ENCODE measurements at regions not wholly inside any gene's neighbourhood (a gene's known extent, or its start where the extent isn't known, plus 50 kb on each side); places are given as distances from the start of the nearest gene placed in this dataset.

DNA sequence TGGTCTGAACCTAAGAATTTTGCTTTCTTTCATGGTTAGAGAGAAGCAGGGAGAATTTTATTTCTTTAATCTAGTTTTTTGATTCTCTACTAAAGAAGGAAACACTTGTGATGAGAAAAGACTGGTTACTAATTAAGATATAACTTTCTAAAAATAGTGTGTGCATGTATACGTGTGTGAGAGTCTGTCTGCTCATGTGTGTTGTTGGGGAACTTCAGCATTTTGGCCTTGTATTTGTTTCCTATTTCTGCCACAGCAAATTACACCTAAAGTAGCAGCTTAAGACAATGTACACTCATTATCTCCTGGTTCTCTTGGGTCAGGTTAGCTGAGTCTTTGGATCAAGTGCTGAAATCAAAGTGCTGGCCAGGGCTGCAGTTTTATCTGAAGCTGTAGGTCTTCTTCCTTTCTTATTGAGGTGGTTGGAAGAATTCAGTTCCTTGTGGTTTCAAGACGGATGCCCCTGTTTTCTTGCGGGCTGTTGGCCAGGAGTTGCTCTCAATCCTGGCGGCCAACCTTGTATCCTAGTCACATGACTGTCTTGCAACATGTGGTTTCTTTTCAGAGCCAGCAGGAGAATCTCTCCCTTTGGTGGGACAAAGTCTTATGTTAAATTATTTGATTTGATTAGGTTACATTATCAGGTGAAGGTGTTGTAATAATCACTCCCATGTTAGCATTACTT lies 188.4 kb upstream of the CLNK start:
- Histone ChIP-seq H3K4me3 (ENCODE audit: low read depth, low read length) (no peak overlapping the region), H3K9me3 (ENCODE audit: control insufficient read depth, insufficient read depth, low read depth, low read length) (no peaks in the 10 kb centered on the region), H3K27ac (ENCODE audit: extremely low read depth, low read depth, low read length) (no peak overlapping the region), H3K36me3 (ENCODE audit: control insufficient read depth in 2 of 2, insufficient read depth in 1 of 2, low read length in 2 of 2) (no peaks in the 10 kb centered on the region), H3K4me1 (ENCODE audit: control insufficient read depth, insufficient read depth, low read length) (no peaks in the 10 kb centered on the region)
- CTCF ChIA-PET: no interaction called here
- POLR2A ChIA-PET: no interaction called here
- TF ChIP-seq ZNF747 (tag by site-specific recombination; IDR thresholded peaks at IDR 0.05): no peak
- TF ChIP-seq ZNF423 (tag by site-specific recombination; IDR thresholded peaks at IDR 0.05): no peak
- TF ChIP-seq, protein P1, sequence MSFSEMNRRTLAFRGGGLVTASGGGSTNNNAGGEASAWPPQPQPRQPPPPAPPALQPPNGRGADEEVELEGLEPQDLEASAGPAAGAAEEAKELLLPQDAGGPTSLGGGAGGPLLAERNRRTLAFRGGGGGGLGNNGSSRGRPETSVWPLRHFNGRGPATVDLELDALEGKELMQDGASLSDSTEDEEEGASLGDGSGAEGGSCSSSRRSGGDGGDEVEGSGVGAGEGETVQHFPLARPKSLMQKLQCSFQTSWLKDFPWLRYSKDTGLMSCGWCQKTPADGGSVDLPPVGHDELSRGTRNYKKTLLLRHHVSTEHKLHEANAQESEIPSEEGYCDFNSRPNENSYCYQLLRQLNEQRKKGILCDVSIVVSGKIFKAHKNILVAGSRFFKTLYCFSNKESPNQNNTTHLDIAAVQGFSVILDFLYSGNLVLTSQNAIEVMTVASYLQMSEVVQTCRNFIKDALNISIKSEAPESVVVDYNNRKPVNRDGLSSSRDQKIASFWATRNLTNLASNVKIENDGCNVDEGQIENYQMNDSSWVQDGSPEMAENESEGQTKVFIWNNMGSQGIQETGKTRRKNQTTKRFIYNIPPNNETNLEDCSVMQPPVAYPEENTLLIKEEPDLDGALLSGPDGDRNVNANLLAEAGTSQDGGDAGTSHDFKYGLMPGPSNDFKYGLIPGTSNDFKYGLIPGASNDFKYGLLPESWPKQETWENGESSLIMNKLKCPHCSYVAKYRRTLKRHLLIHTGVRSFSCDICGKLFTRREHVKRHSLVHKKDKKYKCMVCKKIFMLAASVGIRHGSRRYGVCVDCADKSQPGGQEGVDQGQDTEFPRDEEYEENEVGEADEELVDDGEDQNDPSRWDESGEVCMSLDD (tag by site-specific recombination; IDR thresholded peaks at IDR 0.05): no peak
- no peak for TF ChIP-seq ZNF776 (tag by site-specific recombination; IDR thresholded peaks at IDR 0.05; ENCODE audit: borderline replicate concordance)
- no peak for TF ChIP-seq ZNF37A (tag by site-specific recombination; IDR thresholded peaks at IDR 0.05)
- TF ChIP-seq ZNF654 (tag by site-specific recombination; IDR thresholded peaks at IDR 0.05; ENCODE audit: low read depth): no peak
- no peak for TF ChIP-seq ZNF138 (tag by site-specific recombination; IDR thresholded peaks at IDR 0.05; ENCODE audit: borderline replicate concordance)
- TF ChIP-seq ZNF433 (tag by site-specific recombination; IDR thresholded peaks at IDR 0.05; ENCODE audit: low read depth): no peak
- TF ChIP-seq ZFHX2 (tag by site-specific recombination; conservative IDR thresholded peaks at IDR 0.05): no peak
- no peak for TF ChIP-seq ZSCAN23 (tag by site-specific recombination; IDR thresholded peaks at IDR 0.05)
- TF ChIP-seq ZNF660 (tag by site-specific recombination; IDR thresholded peaks at IDR 0.05): no peak
- TF ChIP-seq, protein P2, sequence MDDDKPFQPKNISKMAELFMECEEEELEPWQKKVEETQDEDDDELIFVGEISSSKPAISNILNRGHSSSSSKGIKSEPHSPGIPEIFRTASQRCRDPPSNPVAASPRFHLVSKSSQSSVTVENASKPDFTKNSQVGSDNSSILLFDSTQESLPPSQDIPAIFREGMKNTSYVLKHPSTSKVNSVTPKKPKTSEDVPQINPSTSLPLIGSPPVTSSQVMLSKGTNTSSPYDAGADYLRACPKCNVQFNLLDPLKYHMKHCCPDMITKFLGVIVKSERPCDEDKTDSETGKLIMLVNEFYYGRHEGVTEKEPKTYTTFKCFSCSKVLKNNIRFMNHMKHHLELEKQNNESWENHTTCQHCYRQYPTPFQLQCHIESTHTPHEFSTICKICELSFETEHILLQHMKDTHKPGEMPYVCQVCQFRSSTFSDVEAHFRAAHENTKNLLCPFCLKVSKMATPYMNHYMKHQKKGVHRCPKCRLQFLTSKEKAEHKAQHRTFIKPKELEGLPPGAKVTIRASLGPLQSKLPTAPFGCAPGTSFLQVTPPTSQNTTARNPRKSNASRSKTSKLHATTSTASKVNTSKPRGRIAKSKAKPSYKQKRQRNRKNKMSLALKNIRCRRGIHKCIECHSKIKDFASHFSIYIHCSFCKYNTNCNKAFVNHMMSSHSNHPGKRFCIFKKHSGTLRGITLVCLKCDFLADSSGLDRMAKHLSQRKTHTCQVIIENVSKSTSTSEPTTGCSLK (tag by site-specific recombination; IDR thresholded peaks at IDR 0.05): no peak
- TF ChIP-seq ZNF404 (tag by site-specific recombination; IDR thresholded peaks at IDR 0.05): no peak

- no peaks in the 10 kb centered on the region for H3K4me1 ChIP-seq (ENCODE audit: control insufficient read depth, insufficient read depth, low read length)
- no peak overlapping the region for H3K27ac ChIP-seq (ENCODE audit: extremely low read depth, low read depth, low read length)
- POLR2A ChIA-PET: no interaction called here
- H3K9me3 ChIP-seq (ENCODE audit: control insufficient read depth, insufficient read depth, low read depth, low read length): no peaks in the 10 kb centered on the region
- no peak overlapping the region for H3K4me3 ChIP-seq (ENCODE audit: low read depth, low read length)
- no peaks in the 10 kb centered on the region for H3K36me3 ChIP-seq (ENCODE audit: control insufficient read depth in 2 of 2, insufficient read depth in 1 of 2, low read length in 2 of 2)
- CTCF ChIA-PET: interaction anchor here (0.6 kb wide), 1 partner anchor 636 kb away, joined by 3 read pairs; no protein-coding TSS in a partner anchor
- TF ChIP-seq ELK4 (IDR thresholded peaks at IDR 0.05; ENCODE audit: borderline replicate concordance, low read depth, low read length) (no peak), ZIC2 (tag by site-specific recombination; IDR thresholded peaks at IDR 0.05) (no peak), PRDM4 (tag by site-specific recombination; IDR thresholded peaks at IDR 0.05) (no peak), ZNF473 (tag by site-specific recombination; IDR thresholded peaks at IDR 0.05) (no peak), ZNF221 (tag by site-specific recombination; IDR thresholded peaks at IDR 0.05; ENCODE audit: borderline replicate concordance) (no peak), ZFP3 (tag by site-specific recombination; IDR thresholded peaks at IDR 0.05; ENCODE audit: low read depth) (no peak), ZNF776 (tag by site-specific recombination; IDR thresholded peaks at IDR 0.05; ENCODE audit: borderline replicate concordance) (no peak)
- TF ChIP-seq, protein P3, sequence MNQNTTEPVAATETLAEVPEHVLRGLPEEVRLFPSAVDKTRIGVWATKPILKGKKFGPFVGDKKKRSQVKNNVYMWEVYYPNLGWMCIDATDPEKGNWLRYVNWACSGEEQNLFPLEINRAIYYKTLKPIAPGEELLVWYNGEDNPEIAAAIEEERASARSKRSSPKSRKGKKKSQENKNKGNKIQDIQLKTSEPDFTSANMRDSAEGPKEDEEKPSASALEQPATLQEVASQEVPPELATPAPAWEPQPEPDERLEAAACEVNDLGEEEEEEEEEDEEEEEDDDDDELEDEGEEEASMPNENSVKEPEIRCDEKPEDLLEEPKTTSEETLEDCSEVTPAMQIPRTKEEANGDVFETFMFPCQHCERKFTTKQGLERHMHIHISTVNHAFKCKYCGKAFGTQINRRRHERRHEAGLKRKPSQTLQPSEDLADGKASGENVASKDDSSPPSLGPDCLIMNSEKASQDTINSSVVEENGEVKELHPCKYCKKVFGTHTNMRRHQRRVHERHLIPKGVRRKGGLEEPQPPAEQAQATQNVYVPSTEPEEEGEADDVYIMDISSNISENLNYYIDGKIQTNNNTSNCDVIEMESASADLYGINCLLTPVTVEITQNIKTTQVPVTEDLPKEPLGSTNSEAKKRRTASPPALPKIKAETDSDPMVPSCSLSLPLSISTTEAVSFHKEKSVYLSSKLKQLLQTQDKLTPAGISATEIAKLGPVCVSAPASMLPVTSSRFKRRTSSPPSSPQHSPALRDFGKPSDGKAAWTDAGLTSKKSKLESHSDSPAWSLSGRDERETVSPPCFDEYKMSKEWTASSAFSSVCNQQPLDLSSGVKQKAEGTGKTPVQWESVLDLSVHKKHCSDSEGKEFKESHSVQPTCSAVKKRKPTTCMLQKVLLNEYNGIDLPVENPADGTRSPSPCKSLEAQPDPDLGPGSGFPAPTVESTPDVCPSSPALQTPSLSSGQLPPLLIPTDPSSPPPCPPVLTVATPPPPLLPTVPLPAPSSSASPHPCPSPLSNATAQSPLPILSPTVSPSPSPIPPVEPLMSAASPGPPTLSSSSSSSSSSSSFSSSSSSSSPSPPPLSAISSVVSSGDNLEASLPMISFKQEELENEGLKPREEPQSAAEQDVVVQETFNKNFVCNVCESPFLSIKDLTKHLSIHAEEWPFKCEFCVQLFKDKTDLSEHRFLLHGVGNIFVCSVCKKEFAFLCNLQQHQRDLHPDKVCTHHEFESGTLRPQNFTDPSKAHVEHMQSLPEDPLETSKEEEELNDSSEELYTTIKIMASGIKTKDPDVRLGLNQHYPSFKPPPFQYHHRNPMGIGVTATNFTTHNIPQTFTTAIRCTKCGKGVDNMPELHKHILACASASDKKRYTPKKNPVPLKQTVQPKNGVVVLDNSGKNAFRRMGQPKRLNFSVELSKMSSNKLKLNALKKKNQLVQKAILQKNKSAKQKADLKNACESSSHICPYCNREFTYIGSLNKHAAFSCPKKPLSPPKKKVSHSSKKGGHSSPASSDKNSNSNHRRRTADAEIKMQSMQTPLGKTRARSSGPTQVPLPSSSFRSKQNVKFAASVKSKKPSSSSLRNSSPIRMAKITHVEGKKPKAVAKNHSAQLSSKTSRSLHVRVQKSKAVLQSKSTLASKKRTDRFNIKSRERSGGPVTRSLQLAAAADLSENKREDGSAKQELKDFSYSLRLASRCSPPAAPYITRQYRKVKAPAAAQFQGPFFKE (tag by site-specific recombination; IDR thresholded peaks at IDR 0.05; ENCODE audit: borderline replicate concordance): no peak
Observed at GRCh38 chr4:10866666-10867065, 182.1 kb upstream of the CLNK start.
